ENCODE measurements at regions not wholly inside any gene's neighbourhood (a gene's known extent, or its start where the extent isn't known, plus 50 kb on each side); places are given as distances from the start of the nearest gene placed in this dataset.

DNA sequence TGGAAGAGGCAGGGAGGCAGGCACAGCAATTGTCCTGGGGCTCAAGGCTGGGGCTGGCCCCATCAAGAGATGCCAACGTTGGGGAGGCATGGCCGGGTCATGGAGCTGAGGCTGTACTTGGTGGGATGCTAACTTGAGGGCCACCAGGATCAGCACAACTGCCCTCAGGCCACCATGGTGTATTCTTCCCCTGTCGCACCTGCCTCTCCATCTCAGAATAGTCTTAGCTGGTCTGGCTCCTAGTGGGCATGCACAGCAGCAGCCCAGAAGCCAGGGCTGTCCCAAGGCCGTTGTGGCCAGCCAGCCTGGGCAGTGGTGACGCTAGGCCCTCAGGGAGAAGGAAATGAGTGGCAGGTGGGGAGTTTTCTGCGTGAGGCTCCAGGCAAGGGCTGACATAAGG, 91.3 kb downstream of the DHCR7 start:
- TF ChIP-seq, protein P1, sequence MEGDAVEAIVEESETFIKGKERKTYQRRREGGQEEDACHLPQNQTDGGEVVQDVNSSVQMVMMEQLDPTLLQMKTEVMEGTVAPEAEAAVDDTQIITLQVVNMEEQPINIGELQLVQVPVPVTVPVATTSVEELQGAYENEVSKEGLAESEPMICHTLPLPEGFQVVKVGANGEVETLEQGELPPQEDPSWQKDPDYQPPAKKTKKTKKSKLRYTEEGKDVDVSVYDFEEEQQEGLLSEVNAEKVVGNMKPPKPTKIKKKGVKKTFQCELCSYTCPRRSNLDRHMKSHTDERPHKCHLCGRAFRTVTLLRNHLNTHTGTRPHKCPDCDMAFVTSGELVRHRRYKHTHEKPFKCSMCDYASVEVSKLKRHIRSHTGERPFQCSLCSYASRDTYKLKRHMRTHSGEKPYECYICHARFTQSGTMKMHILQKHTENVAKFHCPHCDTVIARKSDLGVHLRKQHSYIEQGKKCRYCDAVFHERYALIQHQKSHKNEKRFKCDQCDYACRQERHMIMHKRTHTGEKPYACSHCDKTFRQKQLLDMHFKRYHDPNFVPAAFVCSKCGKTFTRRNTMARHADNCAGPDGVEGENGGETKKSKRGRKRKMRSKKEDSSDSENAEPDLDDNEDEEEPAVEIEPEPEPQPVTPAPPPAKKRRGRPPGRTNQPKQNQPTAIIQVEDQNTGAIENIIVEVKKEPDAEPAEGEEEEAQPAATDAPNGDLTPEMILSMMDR (IDR thresholded peaks at IDR 0.05): no peak
- TF ChIP-seq POLR2AphosphoS5 (IDR thresholded peaks at IDR 0.05): no peak
- TF ChIP-seq POLR2A (IDR thresholded peaks at IDR 0.05): no peak

All from suprapubic skin (tissue), 4 donors.